IMR-90 (cell line): ENCODE measurements at regions not wholly inside any gene's neighbourhood (a gene's known extent, or its start where the extent isn't known, plus 50 kb on each side); places are given as distances from the start of the nearest gene placed in this dataset.

Source experiments
- BHLHE40 ChIP-seq: fragments of 150-350 bp; IDR thresholded peaks from 2 replicates; pipeline ENCODE4 v1.6.1; 2016; ENCODE audit warnings: mild to moderate bottlenecking, low read depth, low read length
- CEBPB ChIP-seq: IDR thresholded peaks from 2 replicates; pipeline ENCODE4 v1.6.1; 2012; ENCODE audit warnings: low read depth, low read length, improper control_type of control experiment
- CHD1 ChIP-seq: IDR thresholded peaks from 2 replicates; pipeline ENCODE4 v1.6.1; 2012; ENCODE audit warnings: low read depth, low read length, improper control_type of control experiment
- FOS ChIP-seq: fragments of 150-350 bp; IDR thresholded peaks from 2 replicates; pipeline ENCODE4 v1.6.1; 2016; ENCODE audit warnings: low read depth, low read length
- MAZ ChIP-seq: IDR thresholded peaks from 2 replicates; pipeline ENCODE4 v1.6.1; 2012; ENCODE audit warnings: low read depth, mild to moderate bottlenecking, low read length, improper control_type of control experiment, moderate library complexity, borderline replicate concordance
- MXI1 ChIP-seq: IDR thresholded peaks from 2 replicates; pipeline ENCODE4 v1.6.1; 2012; ENCODE audit warnings: low read depth, mild to moderate bottlenecking, low read length, moderate library complexity, borderline replicate concordance
- NFE2L2 ChIP-seq: fragments of 150-350 bp; IDR thresholded peaks from 2 replicates; pipeline ENCODE4 v1.6.1; 2016; ENCODE audit warnings: low read depth, mild to moderate bottlenecking, low read length
- POLR2A ChIP-seq: IDR thresholded peaks from 2 replicates; pipeline ENCODE4 v1.6.1; 2012; ENCODE audit warnings: mild to moderate bottlenecking, low read depth, low read length
- RAD21 ChIP-seq: IDR thresholded peaks from 2 replicates; pipeline ENCODE4 v1.6.1; 2012; ENCODE audit warnings: low read length, improper control_type of control experiment
- RCOR1 ChIP-seq: IDR thresholded peaks from 2 replicates; pipeline ENCODE4 v1.6.1; 2012; ENCODE audit warnings: mild to moderate bottlenecking, low read length, improper control_type of control experiment; ENCODE audit not compliant: insufficient replicate concordance
- RFX5 ChIP-seq: IDR thresholded peaks from 2 replicates; pipeline ENCODE4 v1.8.0; 2012; ENCODE audit warnings: low read depth, mild to moderate bottlenecking, low read length, moderate library complexity
- TF ChIP-seq, protein P1 (sequence below): conservative IDR thresholded peaks from 2 replicates; pipeline ENCODE4 v1.5.1; 2012; ENCODE audit warnings: mild to moderate bottlenecking, low read depth, low read length, improper control_type of control experiment
- TF ChIP-seq, protein P2 (sequence below): fragments of 150-350 bp; IDR thresholded peaks from 2 replicates; pipeline ENCODE4 v1.6.1; 2017; ENCODE audit warnings: mild to moderate bottlenecking, antibody characterized with exemption, low read length, low read depth

GRCh38 chr5:176723440-176723839 is 76.2 kb downstream of the TSPAN17 start:
- TF ChIP-seq, protein P1, sequence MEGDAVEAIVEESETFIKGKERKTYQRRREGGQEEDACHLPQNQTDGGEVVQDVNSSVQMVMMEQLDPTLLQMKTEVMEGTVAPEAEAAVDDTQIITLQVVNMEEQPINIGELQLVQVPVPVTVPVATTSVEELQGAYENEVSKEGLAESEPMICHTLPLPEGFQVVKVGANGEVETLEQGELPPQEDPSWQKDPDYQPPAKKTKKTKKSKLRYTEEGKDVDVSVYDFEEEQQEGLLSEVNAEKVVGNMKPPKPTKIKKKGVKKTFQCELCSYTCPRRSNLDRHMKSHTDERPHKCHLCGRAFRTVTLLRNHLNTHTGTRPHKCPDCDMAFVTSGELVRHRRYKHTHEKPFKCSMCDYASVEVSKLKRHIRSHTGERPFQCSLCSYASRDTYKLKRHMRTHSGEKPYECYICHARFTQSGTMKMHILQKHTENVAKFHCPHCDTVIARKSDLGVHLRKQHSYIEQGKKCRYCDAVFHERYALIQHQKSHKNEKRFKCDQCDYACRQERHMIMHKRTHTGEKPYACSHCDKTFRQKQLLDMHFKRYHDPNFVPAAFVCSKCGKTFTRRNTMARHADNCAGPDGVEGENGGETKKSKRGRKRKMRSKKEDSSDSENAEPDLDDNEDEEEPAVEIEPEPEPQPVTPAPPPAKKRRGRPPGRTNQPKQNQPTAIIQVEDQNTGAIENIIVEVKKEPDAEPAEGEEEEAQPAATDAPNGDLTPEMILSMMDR: no peak
- TF ChIP-seq RCOR1: no peak
- no peak for TF ChIP-seq NFE2L2
- no peak for TF ChIP-seq CEBPB
- no peak for TF ChIP-seq POLR2A
- no peak for TF ChIP-seq RAD21
- TF ChIP-seq FOS: no peak
- TF ChIP-seq BHLHE40: no peak
- no peak for TF ChIP-seq RFX5
- TF ChIP-seq MXI1: no peak
- no peak for TF ChIP-seq MAZ
- TF ChIP-seq CHD1: no peak
- TF ChIP-seq, protein P2, sequence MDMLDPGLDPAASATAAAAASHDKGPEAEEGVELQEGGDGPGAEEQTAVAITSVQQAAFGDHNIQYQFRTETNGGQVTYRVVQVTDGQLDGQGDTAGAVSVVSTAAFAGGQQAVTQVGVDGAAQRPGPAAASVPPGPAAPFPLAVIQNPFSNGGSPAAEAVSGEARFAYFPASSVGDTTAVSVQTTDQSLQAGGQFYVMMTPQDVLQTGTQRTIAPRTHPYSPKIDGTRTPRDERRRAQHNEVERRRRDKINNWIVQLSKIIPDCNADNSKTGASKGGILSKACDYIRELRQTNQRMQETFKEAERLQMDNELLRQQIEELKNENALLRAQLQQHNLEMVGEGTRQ: no peak
